HEK293T (cell line): ENCODE measurements at regions not wholly inside any gene's neighbourhood (a gene's known extent, or its start where the extent isn't known, plus 50 kb on each side); places are given as distances from the start of the nearest gene placed in this dataset.

ENCODE experiments used
- CTCF ChIA-PET: fragments of 350-600 bp; formaldehyde crosslinking; extraction: SDS; loops from one replicate; lab custom pipeline; 2021; ENCODE audit warnings: antibody characterized with exemption, inconsistent platforms; lab: Yijun Ruan, JAX
- POLR2A ChIA-PET: fragments of 350-600 bp; formaldehyde crosslinking; extraction: SDS; loops from one replicate; lab custom pipeline; 2020; ENCODE audit warnings: antibody characterized with exemption, inconsistent platforms; lab: Yijun Ruan, JAX
- DNase-seq: peaks from one replicate; pipeline ENCODE4 v3.0.0; 2012; ENCODE audit warnings: mixed read lengths; ENCODE audit errors: extremely low spot score
- ARNT ChIP-seq: fragments of 450-650 bp; IDR thresholded peaks from 2 replicates; pipeline ENCODE4 v1.6.1; 2017; ENCODE audit warnings: mild to moderate bottlenecking
- BHLHE40 ChIP-seq: fragments of 450-650 bp; IDR thresholded peaks from 2 replicates; pipeline ENCODE4 v1.6.1; 2016; ENCODE audit warnings: mild to moderate bottlenecking, moderate library complexity, borderline replicate concordance
- CTBP1 ChIP-seq: fragments of 450-650 bp; IDR thresholded peaks from 2 replicates; pipeline ENCODE4 v1.6.1; 2016; ENCODE audit warnings: borderline replicate concordance
- ELF4 ChIP-seq: fragments of 450-650 bp; IDR thresholded peaks from 2 replicates; pipeline ENCODE4 v1.6.1; 2017; ENCODE audit warnings: antibody characterized with exemption
- FOXA1 ChIP-seq: fragments of 450-650 bp; IDR thresholded peaks from 2 replicates; pipeline ENCODE4 v1.6.1; 2016; ENCODE audit warnings: mild to moderate bottlenecking
- FOXK2 ChIP-seq: fragments of 450-650 bp; IDR thresholded peaks from 2 replicates; pipeline ENCODE4 v1.6.1; 2016; ENCODE audit warnings: mild to moderate bottlenecking
- FOXM1 ChIP-seq: fragments of 450-650 bp; IDR thresholded peaks from 2 replicates; pipeline ENCODE4 v1.6.1; 2017; ENCODE audit warnings: mild to moderate bottlenecking, borderline replicate concordance
- HDGF ChIP-seq: fragments of 450-650 bp; IDR thresholded peaks from 2 replicates; pipeline ENCODE4 v1.6.1; 2017; ENCODE audit warnings: antibody characterized with exemption, borderline replicate concordance
- L3MBTL2 ChIP-seq: fragments of 450-650 bp; conservative IDR thresholded peaks from 2 replicates; pipeline ENCODE4 v1.6.1; 2016; ENCODE audit warnings: mild to moderate bottlenecking
- LEF1 ChIP-seq: fragments of 450-650 bp; IDR thresholded peaks from 2 replicates; pipeline ENCODE4 v1.6.1; 2017; ENCODE audit warnings: mild to moderate bottlenecking, borderline replicate concordance
- NFRKB ChIP-seq: fragments of 450-650 bp; IDR thresholded peaks from 2 replicates; pipeline ENCODE4 v1.6.1; 2016; ENCODE audit warnings: mild to moderate bottlenecking, moderate library complexity
- PKNOX1 ChIP-seq: fragments of 450-650 bp; IDR thresholded peaks from 2 replicates; pipeline ENCODE4 v1.6.1; 2016
- SP1 ChIP-seq: fragments of 450-650 bp; IDR thresholded peaks from 2 replicates; pipeline ENCODE4 v1.6.1; 2017
- SUZ12 ChIP-seq: fragments of 450-650 bp; IDR thresholded peaks from 2 replicates; pipeline ENCODE4 v1.6.1; 2016; ENCODE audit warnings: mild to moderate bottlenecking
- TARDBP ChIP-seq: fragments of 450-650 bp; IDR thresholded peaks from 2 replicates; pipeline ENCODE4 v1.6.1; 2016
- ZNF384 ChIP-seq: fragments of 450-650 bp; IDR thresholded peaks from 2 replicates; pipeline ENCODE4 v1.6.1; 2016

GRCh38 chr3:106683953-106684620 lies 693.2 kb upstream of the CCDC54 start:
- DNase-seq, result no peak
- POLR2A ChIA-PET, result no interaction called here
- CTCF ChIA-PET, result no interaction called here
- TF ChIP-seq HDGF (no peak), ARNT (no peak), SUZ12 (no peak), BHLHE40 (no peak), SP1 (no peak), LEF1 (no peak), FOXK2 (no peak), ELF4 (no peak), FOXA1 (no peak), PKNOX1 (no peak), TARDBP (no peak), NFRKB (no peak), FOXM1 (no peak), L3MBTL2 (no peak), ZNF384 (no peak), CTBP1 (no peak)

- DNase-seq, result no peak
- ChIA-PET CTCF (no interaction called here), POLR2A (no interaction called here)
- TF ChIP-seq SP1, result no peak
- TF ChIP-seq NFRKB, result no peak
- no peak for TF ChIP-seq ELF4
- TF ChIP-seq CTBP1, result no peak
- no peak for TF ChIP-seq PKNOX1
- TF ChIP-seq TARDBP, result no peak
- TF ChIP-seq L3MBTL2, result no peak
- no peak for TF ChIP-seq ZNF384
- no peak for TF ChIP-seq FOXK2
- TF ChIP-seq LEF1, result no peak
- TF ChIP-seq SUZ12, result no peak
- TF ChIP-seq FOXA1, result no peak
- TF ChIP-seq ARNT, result no peak
- no peak for TF ChIP-seq BHLHE40
- no peak for TF ChIP-seq HDGF
- no peak for TF ChIP-seq FOXM1
Observed at GRCh38 chr3:106685745-106686144, 691.5 kb upstream of the CCDC54 start.

GRCh38 chr3:106687905-106688304 lies 689.3 kb upstream of the CCDC54 start:
- TF ChIP-seq FOXA1 (no peak), PKNOX1 (no peak), LEF1 (no peak), BHLHE40 (no peak), FOXK2 (no peak), FOXM1 (no peak), L3MBTL2 (no peak), ELF4 (no peak), HDGF (no peak), ARNT (no peak), SP1 (no peak), SUZ12 (no peak), ZNF384 (no peak)
- ChIA-PET CTCF (no interaction called here), POLR2A (no interaction called here)
- DNase-seq, result no peak

- TF ChIP-seq FOXA1 (no peak), ZNF384 (no peak), BHLHE40 (no peak), PKNOX1 (no peak), ELF4 (no peak), SP1 (no peak), FOXK2 (no peak), SUZ12 (no peak), HDGF (no peak), FOXM1 (no peak), NFRKB (no peak), LEF1 (no peak), ARNT (no peak), L3MBTL2 (no peak), CTBP1 (no peak)
- POLR2A ChIA-PET, result no interaction called here
- DNase-seq, result no peak
- CTCF ChIA-PET, result no interaction called here
Observed at GRCh38 chr3:106688464-106688863, 688.8 kb upstream of the CCDC54 start.

- CTCF ChIA-PET, result no interaction called here
- no peak for TF ChIP-seq PKNOX1
- TF ChIP-seq ARNT, result no peak
- TF ChIP-seq FOXA1, result no peak
- TF ChIP-seq TARDBP, result no peak
- TF ChIP-seq HDGF, result no peak
- TF ChIP-seq SUZ12, result no peak
- no peak for TF ChIP-seq FOXM1
- TF ChIP-seq L3MBTL2, result no peak
- TF ChIP-seq ELF4, result no peak
Observed at GRCh38 chr3:106691476-106691875, 685.8 kb upstream of the CCDC54 start.

More at GRCh38 chr3:106691476-106691875, 685.8 kb upstream of the CCDC54 start:
- DNase-seq, result no peak
- POLR2A ChIA-PET, result no interaction called here
